ENCODE measurements at regions not wholly inside any gene's neighbourhood (a gene's known extent, or its start where the extent isn't known, plus 50 kb on each side); places are given as distances from the start of the nearest gene placed in this dataset.
"Not testable (repeated sequence)": the region's sequence is repeated elsewhere in the genome, so short reads cannot be mapped to it uniquely, and the experiment has no call there.

DNA sequence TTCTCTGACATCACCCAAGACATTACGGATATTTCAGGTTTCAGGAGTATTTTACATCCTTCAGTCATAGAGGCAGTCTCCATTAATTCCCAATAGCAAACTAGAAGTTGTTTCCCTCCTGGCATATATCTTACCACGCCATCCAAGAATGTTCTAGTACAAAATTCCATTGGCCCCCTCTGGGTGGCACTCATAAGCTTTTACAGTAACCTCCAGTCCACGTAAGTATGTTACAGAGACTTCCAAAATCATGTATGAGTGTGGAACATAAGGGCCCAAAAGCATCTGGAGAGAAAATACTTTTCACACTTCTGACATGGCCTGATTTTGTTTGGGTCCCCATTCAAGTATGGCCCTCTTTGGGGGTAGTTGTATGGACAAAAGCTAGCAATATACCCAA is 58.1 kb upstream of the DHRS4 start:
- DNase-seq: no peak

- no peak for DNase-seq
Measured at GRCh38 chr14:23896609-23897153, 56.9 kb upstream of the DHRS4 start.

GRCh38 chr14:23897291-23897690 is 56.3 kb upstream of the DHRS4 start:
- not testable (repeated sequence) for DNase-seq

GRCh38 chr14:23898359-23898758 is 55.2 kb upstream of the DHRS4 start:
- not testable (repeated sequence) for DNase-seq

DNA sequence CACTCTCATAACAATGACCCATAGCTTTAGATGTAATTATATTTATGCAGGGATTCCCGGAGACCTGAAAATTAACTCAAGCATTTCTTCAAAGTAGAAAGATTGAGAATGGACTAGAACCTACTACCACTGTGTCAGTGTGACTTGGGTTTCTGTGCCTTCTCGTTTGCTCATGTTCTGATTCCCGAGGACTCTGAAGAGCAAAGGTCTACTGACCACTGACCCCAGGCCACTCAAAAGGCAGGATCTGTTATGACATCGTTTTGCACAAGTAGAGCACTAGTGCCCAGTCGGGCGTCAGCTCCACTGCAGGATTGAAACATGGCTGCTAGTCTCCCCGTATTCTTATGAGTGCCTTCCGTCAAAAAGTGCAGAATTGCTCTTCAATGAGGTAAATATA is 53.8 kb upstream of the DHRS4 start:
- DNase-seq: no peak

DNA sequence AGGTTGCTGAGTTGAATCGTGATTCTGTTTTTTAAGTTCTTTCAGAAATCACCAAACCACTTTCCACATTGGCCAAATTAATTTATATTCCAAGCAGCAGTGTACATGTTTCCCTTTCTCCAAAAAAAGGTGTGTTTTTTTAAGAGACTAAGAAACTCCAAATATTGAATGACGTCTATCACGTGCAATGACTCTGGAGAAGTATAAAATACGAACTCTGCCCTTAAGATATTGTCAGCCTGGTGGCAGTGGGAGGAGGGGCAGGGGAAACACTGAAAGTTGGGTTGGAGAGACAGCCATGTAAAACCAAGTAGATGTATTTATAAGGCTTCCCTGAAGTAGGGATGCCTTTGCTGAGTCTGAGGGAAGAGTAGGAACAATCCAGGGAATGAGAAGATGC is 50.1 kb upstream of the DHRS4 start:
- DNase-seq: no peak

Measured in anterior cingulate cortex (tissue), 58 donors.